ENCODE measurements at regions not wholly inside any gene's neighbourhood (a gene's known extent, or its start where the extent isn't known, plus 50 kb on each side); places are given as distances from the start of the nearest gene placed in this dataset.

DNA sequence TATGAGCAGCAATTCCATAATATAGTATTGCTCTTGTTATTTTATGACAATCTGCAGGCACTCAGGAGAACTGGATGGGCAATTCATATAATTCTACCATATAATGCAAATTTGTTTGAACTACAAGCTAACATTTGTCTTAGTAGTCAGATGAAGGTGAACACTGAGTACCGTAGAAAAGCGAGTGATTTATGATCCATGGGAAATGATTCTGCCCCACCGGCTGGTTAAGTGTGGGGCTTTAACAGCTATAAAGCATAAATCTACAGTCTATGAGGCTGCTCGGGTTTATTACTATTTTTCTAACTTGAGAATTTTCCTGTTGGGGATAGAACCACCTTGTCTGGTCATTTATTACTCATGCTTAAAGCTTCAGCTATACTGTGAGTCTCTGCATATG, 275.5 kb downstream of the PCDH10 start:
- TF ChIP-seq, protein P1, sequence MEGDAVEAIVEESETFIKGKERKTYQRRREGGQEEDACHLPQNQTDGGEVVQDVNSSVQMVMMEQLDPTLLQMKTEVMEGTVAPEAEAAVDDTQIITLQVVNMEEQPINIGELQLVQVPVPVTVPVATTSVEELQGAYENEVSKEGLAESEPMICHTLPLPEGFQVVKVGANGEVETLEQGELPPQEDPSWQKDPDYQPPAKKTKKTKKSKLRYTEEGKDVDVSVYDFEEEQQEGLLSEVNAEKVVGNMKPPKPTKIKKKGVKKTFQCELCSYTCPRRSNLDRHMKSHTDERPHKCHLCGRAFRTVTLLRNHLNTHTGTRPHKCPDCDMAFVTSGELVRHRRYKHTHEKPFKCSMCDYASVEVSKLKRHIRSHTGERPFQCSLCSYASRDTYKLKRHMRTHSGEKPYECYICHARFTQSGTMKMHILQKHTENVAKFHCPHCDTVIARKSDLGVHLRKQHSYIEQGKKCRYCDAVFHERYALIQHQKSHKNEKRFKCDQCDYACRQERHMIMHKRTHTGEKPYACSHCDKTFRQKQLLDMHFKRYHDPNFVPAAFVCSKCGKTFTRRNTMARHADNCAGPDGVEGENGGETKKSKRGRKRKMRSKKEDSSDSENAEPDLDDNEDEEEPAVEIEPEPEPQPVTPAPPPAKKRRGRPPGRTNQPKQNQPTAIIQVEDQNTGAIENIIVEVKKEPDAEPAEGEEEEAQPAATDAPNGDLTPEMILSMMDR (IDR thresholded peaks at IDR 0.05): no peak
- TF ChIP-seq, protein P2, sequence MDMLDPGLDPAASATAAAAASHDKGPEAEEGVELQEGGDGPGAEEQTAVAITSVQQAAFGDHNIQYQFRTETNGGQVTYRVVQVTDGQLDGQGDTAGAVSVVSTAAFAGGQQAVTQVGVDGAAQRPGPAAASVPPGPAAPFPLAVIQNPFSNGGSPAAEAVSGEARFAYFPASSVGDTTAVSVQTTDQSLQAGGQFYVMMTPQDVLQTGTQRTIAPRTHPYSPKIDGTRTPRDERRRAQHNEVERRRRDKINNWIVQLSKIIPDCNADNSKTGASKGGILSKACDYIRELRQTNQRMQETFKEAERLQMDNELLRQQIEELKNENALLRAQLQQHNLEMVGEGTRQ (CRISPR knock-in tag; IDR thresholded peaks at IDR 0.05): no peak
- TF ChIP-seq, protein P3, sequence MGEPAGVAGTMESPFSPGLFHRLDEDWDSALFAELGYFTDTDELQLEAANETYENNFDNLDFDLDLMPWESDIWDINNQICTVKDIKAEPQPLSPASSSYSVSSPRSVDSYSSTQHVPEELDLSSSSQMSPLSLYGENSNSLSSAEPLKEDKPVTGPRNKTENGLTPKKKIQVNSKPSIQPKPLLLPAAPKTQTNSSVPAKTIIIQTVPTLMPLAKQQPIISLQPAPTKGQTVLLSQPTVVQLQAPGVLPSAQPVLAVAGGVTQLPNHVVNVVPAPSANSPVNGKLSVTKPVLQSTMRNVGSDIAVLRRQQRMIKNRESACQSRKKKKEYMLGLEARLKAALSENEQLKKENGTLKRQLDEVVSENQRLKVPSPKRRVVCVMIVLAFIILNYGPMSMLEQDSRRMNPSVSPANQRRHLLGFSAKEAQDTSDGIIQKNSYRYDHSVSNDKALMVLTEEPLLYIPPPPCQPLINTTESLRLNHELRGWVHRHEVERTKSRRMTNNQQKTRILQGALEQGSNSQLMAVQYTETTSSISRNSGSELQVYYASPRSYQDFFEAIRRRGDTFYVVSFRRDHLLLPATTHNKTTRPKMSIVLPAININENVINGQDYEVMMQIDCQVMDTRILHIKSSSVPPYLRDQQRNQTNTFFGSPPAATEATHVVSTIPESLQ (CRISPR knock-in tag; IDR thresholded peaks at IDR 0.05): no peak
- TF ChIP-seq NR3C1 (CRISPR knock-in tag; conservative IDR thresholded peaks at IDR 0.05; ENCODE audit: low read depth) (no peak), ZNF317 (CRISPR knock-in tag; IDR thresholded peaks at IDR 0.05; ENCODE audit: borderline replicate concordance, low read depth) (no peak), GABPB1 (CRISPR knock-in tag; IDR thresholded peaks at IDR 0.05) (no peak), IRF2 (CRISPR knock-in tag; IDR thresholded peaks at IDR 0.05; ENCODE audit: borderline replicate concordance, low read depth) (no peak), CBFB (CRISPR knock-in tag; IDR thresholded peaks at IDR 0.05; ENCODE audit: low read depth) (no peak), TCF7 (CRISPR knock-in tag; IDR thresholded peaks at IDR 0.05; ENCODE audit: low read depth) (no peak), MYBL2 (CRISPR knock-in tag; IDR thresholded peaks at IDR 0.05) (no peak), HMGA2 (CRISPR knock-in tag; IDR thresholded peaks at IDR 0.05) (no peak), ZNF263 (CRISPR knock-in tag; IDR thresholded peaks at IDR 0.05; ENCODE audit: low read depth) (no peak)
- TF ChIP-seq, protein P4, sequence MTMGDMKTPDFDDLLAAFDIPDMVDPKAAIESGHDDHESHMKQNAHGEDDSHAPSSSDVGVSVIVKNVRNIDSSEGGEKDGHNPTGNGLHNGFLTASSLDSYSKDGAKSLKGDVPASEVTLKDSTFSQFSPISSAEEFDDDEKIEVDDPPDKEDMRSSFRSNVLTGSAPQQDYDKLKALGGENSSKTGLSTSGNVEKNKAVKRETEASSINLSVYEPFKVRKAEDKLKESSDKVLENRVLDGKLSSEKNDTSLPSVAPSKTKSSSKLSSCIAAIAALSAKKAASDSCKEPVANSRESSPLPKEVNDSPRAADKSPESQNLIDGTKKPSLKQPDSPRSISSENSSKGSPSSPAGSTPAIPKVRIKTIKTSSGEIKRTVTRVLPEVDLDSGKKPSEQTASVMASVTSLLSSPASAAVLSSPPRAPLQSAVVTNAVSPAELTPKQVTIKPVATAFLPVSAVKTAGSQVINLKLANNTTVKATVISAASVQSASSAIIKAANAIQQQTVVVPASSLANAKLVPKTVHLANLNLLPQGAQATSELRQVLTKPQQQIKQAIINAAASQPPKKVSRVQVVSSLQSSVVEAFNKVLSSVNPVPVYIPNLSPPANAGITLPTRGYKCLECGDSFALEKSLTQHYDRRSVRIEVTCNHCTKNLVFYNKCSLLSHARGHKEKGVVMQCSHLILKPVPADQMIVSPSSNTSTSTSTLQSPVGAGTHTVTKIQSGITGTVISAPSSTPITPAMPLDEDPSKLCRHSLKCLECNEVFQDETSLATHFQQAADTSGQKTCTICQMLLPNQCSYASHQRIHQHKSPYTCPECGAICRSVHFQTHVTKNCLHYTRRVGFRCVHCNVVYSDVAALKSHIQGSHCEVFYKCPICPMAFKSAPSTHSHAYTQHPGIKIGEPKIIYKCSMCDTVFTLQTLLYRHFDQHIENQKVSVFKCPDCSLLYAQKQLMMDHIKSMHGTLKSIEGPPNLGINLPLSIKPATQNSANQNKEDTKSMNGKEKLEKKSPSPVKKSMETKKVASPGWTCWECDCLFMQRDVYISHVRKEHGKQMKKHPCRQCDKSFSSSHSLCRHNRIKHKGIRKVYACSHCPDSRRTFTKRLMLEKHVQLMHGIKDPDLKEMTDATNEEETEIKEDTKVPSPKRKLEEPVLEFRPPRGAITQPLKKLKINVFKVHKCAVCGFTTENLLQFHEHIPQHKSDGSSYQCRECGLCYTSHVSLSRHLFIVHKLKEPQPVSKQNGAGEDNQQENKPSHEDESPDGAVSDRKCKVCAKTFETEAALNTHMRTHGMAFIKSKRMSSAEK (CRISPR knock-in tag; IDR thresholded peaks at IDR 0.05; ENCODE audit: borderline replicate concordance): no peak
- TF ChIP-seq, protein P5, sequence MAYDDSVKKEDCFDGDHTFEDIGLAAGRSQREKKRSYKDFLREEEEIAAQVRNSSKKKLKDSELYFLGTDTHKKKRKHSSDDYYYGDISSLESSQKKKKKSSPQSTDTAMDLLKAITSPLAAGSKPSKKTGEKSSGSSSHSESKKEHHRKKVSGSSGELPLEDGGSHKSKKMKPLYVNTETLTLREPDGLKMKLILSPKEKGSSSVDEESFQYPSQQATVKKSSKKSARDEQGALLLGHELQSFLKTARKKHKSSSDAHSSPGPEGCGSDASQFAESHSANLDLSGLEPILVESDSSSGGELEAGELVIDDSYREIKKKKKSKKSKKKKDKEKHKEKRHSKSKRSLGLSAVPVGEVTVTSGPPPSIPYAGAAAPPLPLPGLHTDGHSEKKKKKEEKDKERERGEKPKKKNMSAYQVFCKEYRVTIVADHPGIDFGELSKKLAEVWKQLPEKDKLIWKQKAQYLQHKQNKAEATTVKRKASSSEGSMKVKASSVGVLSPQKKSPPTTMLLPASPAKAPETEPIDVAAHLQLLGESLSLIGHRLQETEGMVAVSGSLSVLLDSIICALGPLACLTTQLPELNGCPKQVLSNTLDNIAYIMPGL (CRISPR knock-in tag; IDR thresholded peaks at IDR 0.05): no peak

Data from WTC11 (cell line).